ENCODE measurements at regions not wholly inside any gene's neighbourhood (a gene's known extent, or its start where the extent isn't known, plus 50 kb on each side); places are given as distances from the start of the nearest gene placed in this dataset.
"Not testable (repeated sequence)": the region's sequence is repeated elsewhere in the genome, so short reads cannot be mapped to it uniquely, and the experiment has no call there.

DNA sequence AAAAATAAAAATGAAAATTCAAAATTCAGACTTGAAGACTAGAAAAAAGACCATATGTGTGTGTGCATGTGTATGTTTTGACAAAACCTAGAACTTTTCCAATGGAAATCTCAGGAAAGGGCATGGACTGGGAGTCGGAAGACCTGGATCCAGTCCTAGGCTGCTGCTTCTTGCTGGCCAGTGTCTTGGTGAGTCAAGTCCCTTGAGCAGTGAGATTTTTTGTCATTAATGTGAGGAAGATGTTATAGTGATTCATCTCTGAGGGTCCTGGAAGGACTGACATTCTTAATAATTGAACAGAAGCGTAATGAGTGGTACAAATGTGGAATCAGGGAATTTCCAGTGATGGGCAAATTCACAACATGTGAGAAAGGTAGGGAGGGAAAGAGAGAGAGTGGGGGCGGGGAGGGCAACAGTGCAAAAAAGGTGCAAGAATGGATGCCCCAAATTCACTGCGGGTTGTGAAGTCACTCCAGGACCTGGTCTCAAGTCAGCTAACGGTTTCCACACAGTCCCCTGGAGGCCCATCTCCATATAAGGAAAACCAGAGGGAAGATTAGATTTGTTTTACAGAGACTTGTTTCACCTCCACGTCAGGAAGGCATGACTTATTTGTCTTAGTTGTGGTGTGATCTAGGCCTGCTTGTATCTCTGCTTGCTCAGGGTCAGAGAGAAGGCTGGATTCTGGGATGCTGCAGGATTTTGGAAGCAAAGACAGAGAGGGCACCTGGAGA, 201.7 kb downstream of the BUB3 start:
- DNase-seq (ENCODE audit: low read depth): no peak
- TF ChIP-seq, protein P1, sequence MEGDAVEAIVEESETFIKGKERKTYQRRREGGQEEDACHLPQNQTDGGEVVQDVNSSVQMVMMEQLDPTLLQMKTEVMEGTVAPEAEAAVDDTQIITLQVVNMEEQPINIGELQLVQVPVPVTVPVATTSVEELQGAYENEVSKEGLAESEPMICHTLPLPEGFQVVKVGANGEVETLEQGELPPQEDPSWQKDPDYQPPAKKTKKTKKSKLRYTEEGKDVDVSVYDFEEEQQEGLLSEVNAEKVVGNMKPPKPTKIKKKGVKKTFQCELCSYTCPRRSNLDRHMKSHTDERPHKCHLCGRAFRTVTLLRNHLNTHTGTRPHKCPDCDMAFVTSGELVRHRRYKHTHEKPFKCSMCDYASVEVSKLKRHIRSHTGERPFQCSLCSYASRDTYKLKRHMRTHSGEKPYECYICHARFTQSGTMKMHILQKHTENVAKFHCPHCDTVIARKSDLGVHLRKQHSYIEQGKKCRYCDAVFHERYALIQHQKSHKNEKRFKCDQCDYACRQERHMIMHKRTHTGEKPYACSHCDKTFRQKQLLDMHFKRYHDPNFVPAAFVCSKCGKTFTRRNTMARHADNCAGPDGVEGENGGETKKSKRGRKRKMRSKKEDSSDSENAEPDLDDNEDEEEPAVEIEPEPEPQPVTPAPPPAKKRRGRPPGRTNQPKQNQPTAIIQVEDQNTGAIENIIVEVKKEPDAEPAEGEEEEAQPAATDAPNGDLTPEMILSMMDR (conservative IDR thresholded peaks at IDR 0.05; ENCODE audit: low read depth, low read length): no peak
- H3K4me3 ChIP-seq (ENCODE audit: low read depth, low read length): no peak overlapping the region

DNA sequence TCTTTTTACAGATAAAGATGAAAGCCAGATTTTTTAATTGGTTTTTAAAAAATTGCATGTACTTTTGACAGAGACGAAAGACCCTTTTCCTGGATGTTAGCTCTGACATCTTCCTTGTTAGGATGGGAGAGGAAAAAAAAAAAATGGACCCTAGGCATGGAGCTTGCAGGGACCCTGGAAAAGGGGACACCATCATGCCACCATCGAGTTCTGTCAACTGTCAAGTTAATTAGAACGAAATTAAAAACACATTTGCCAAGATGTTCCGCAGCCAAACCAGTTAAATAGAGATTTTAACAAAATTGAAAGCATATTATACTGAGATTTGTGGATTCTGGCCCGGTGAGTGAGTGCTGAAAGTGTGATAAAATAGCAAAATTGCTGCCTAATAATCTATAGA, 202.6 kb downstream of the BUB3 start:
- TF ChIP-seq, protein P1 (conservative IDR thresholded peaks at IDR 0.05; ENCODE audit: low read depth, low read length): no peak
- DNase-seq (ENCODE audit: low read depth): no peak
- H3K4me3 ChIP-seq (ENCODE audit: low read depth, low read length): no peak overlapping the region

DNA sequence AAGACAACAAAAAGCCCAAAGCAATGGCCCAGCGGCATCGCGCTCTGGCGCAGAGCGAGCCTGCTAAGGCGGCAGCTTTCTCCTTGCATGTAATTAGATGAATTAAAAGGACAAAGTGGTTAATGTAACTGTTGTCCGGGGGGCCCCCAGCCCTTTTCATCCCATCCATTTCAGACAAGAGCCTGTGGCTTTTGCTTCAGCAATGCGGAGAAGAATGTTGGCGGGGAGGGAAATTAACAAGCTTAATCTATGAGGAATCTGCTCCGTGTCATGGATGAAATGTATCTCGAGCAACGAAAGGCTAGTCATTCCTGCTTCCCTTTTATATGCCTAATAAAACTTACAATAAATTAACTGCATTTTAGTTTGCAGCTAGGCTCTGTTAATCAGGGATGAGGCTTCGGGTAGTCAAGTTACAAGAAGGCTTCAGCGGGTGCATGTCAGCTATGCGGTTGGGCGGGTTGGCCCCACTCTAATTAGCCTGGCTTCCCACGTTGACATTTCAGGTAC, 203.3 kb downstream of the BUB3 start:
- H3K4me3 ChIP-seq (ENCODE audit: low read depth, low read length): no peak overlapping the region
- DNase-seq (ENCODE audit: low read depth): no peak
- TF ChIP-seq, protein P1 (conservative IDR thresholded peaks at IDR 0.05; ENCODE audit: low read depth, low read length): no peak

DNA sequence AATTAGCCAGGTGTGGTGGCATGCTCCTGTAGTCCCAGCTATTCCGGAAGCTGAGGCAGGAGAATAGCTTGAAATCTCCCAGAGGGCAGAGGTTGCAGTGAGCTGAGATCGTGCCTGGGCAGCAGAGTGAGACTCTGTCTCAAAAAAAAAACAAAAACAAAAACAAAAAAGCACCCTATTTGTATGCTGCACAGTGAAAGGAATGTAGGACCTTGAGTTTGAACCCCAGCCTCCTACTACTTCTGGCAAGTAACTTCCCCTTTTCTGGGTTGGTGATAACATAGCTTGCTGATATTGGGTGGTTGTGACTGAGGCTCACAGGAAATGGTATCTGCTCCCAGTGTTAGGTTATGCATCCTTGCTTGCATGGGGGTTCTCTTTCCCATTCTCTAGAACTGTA, 205.3 kb downstream of the BUB3 start:
- TF ChIP-seq, protein P1 (conservative IDR thresholded peaks at IDR 0.05; ENCODE audit: low read depth, low read length): no peak
- H3K4me3 ChIP-seq (ENCODE audit: low read depth, low read length): no peak overlapping the region
- no peak for DNase-seq (ENCODE audit: low read depth)

DNA sequence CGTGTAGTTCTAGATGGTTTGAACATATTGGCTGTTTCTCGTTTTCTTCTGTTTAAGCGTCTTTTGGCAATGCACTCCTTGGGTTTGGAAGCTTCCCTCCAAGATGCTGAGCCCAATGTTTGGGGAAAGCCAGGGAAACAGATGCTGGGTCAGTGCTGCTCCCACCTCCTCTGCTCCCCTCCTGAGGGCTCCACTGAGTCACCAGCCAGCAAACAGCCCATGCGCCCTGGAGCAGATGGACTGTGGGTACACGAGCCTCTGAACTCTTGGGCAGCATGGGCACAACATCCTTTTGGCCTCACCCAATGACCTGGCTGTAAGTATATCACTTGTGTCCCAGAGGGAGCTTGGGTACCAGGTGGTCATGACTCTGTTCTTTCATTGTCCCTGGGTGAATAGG, 207.6 kb downstream of the BUB3 start:
- TF ChIP-seq, protein P1 (conservative IDR thresholded peaks at IDR 0.05; ENCODE audit: low read depth, low read length): no peak
- H3K4me3 ChIP-seq (ENCODE audit: low read depth, low read length): no peak overlapping the region
- no peak for DNase-seq (ENCODE audit: low read depth)

DNA sequence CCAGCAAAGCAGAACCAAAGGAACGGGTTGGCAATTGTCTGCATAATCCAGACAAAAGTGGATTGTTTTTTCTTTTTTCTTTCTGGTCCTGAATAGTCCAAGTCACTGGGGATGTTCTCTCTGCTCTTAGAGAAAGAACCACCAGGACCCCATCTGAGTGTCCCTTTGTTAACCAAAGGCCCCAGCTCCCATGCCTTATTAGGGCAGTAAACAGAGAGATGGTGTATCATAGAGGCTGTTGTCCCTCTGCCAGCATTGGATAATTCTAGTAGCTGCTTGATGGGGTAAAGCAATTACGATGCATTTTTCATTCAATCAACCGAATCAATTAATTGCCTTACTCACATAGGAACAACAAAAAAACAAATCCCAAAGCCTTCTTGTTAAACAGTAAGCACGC, 213.0 kb downstream of the BUB3 start:
- H3K4me3 ChIP-seq (ENCODE audit: low read depth, low read length): no peak overlapping the region
- TF ChIP-seq, protein P1 (conservative IDR thresholded peaks at IDR 0.05; ENCODE audit: low read depth, low read length): no peak
- no peak for DNase-seq (ENCODE audit: low read depth)

DNA sequence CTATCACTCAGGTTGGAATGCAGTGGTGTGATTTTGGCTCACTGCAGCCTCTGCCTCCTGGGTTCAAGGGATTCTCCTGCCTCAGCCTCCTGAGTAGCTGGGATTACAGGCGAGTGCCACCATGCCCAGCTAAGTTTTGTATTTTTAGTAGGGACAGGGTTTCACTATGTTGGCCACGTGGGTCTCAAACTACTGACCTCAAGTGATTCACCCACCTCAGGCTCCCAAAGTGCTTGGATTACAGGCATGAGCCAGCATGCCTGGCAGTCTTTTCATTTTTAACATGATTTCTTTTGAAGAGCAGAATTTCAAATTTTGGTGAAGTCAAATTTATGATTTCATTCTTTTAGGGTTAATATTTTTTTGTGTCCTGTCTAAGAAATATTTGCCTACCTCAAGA, 217.4 kb downstream of the BUB3 start:
- not testable (repeated sequence) for DNase-seq (ENCODE audit: low read depth); H3K4me3 ChIP-seq (ENCODE audit: low read depth, low read length)
